ENCODE measurements at regions not wholly inside any gene's neighbourhood (a gene's known extent, or its start where the extent isn't known, plus 50 kb on each side); places are given as distances from the start of the nearest gene placed in this dataset.

GRCh38 chr20:6882561-6883291 lies 115.2 kb downstream of the BMP2 start:
- TF ChIP-seq, protein P1, sequence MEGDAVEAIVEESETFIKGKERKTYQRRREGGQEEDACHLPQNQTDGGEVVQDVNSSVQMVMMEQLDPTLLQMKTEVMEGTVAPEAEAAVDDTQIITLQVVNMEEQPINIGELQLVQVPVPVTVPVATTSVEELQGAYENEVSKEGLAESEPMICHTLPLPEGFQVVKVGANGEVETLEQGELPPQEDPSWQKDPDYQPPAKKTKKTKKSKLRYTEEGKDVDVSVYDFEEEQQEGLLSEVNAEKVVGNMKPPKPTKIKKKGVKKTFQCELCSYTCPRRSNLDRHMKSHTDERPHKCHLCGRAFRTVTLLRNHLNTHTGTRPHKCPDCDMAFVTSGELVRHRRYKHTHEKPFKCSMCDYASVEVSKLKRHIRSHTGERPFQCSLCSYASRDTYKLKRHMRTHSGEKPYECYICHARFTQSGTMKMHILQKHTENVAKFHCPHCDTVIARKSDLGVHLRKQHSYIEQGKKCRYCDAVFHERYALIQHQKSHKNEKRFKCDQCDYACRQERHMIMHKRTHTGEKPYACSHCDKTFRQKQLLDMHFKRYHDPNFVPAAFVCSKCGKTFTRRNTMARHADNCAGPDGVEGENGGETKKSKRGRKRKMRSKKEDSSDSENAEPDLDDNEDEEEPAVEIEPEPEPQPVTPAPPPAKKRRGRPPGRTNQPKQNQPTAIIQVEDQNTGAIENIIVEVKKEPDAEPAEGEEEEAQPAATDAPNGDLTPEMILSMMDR (IDR thresholded peaks at IDR 0.05), result no peak
- no peak for TF ChIP-seq POLR2A (IDR thresholded peaks at IDR 0.05)
